NOMO-1 (cell line): ENCODE measurements at regions not wholly inside any gene's neighbourhood (a gene's known extent, or its start where the extent isn't known, plus 50 kb on each side); places are given as distances from the start of the nearest gene placed in this dataset.
"Not testable (repeated sequence)": the region's sequence is repeated elsewhere in the genome, so short reads cannot be mapped to it uniquely, and the experiment has no call there.

ENCODE experiments used
- DNase-seq, 2 experiments: peaks; one replicate each; lab custom pipeline; 2025; ENCODE audit not compliant: unreplicated experiment in 2 of 2; lab: John Stamatoyannopoulos, UW

GRCh38 chr1:29557066-29557465 is 320.7 kb downstream of the PTPRU start:
- no peak for DNase-seq

GRCh38 chr1:29556657-29557056 is 320.3 kb downstream of the PTPRU start:
- DNase-seq, result no peak

- no peak for DNase-seq
Observed at GRCh38 chr1:29555043-29555620, 318.8 kb downstream of the PTPRU start.

- DNase-seq, result no peak
Observed at GRCh38 chr1:29554208-29554778, 318.0 kb downstream of the PTPRU start.

- no peak for DNase-seq
Observed at GRCh38 chr1:29551123-29551936, 315.0 kb downstream of the PTPRU start.

- no peak for DNase-seq
Observed at GRCh38 chr1:29550119-29550841, 314.0 kb downstream of the PTPRU start.

GRCh38 chr1:29549728-29550118 is 313.4 kb downstream of the PTPRU start:
- DNase-seq, result not testable (repeated sequence)

- DNase-seq, result no peak
Observed at GRCh38 chr1:29549001-29549400, 312.7 kb downstream of the PTPRU start.

GRCh38 chr1:29548091-29548490 is 311.8 kb downstream of the PTPRU start:
- no peak for DNase-seq

- no peak for DNase-seq
Observed at GRCh38 chr1:29547300-29547699, 311.0 kb downstream of the PTPRU start.

GRCh38 chr1:29546496-29546895 is 310.2 kb downstream of the PTPRU start:
- no peak for DNase-seq

GRCh38 chr1:29544406-29544805 is 308.1 kb downstream of the PTPRU start:
- no peak for DNase-seq

GRCh38 chr1:29543586-29543985 is 307.3 kb downstream of the PTPRU start:
- DNase-seq, result no peak

- DNase-seq, result no peak
Observed at GRCh38 chr1:29542548-29542947, 306.2 kb downstream of the PTPRU start.

- DNase-seq, result no peak
Observed at GRCh38 chr1:29541631-29542030, 305.3 kb downstream of the PTPRU start.

- no peak for DNase-seq
Observed at GRCh38 chr1:29540801-29541357, 304.6 kb downstream of the PTPRU start.

GRCh38 chr1:29539971-29540370 is 303.6 kb downstream of the PTPRU start:
- no peak for DNase-seq

GRCh38 chr1:29538586-29538985 is 302.3 kb downstream of the PTPRU start:
- no peak for DNase-seq

GRCh38 chr1:29532751-29533150 is 296.4 kb downstream of the PTPRU start:
- DNase-seq, result no peak

GRCh38 chr1:29532285-29532684 is 296.0 kb downstream of the PTPRU start:
- no peak for DNase-seq

- no peak for DNase-seq
Observed at GRCh38 chr1:29531596-29531995, 295.3 kb downstream of the PTPRU start.
